Panc1 (cell line): ENCODE measurements at regions not wholly inside any gene's neighbourhood (a gene's known extent, or its start where the extent isn't known, plus 50 kb on each side); places are given as distances from the start of the nearest gene placed in this dataset.

ENCODE experiments used
- ATAC-seq: fragments of 200-7000 bp; cut with Tn5 transposase; 2 replicates; pipeline ENCODE4 v1.9.1; 2020; ENCODE audit warnings: mild to moderate bottlenecking, moderate library complexity
- BruUV-seq: library from RNA; stranded (reverse); fragments of 400-500 nt; replicated peaks from 2 replicates; lab custom pipeline; 2021; lab: Mats Ljungman, UMichigan
- CTCF ChIA-PET: fragments of 300-600 bp; sonication (Branson Sonifier 250); formaldehyde crosslinking; loops from one replicate; lab custom pipeline; 2022; ENCODE audit warnings: antibody characterized with exemption; lab: Charles Lee
- POLR2A ChIA-PET: fragments of 300-600 bp; sonication (Branson Sonifier 250); formaldehyde crosslinking; loops from one replicate; lab custom pipeline; 2022; ENCODE audit warnings: antibody characterized with exemption; lab: Charles Lee
- DNase-seq: peaks from one replicate; pipeline ENCODE4 v3.0.0-alpha.2; 2010; ENCODE audit warnings: low read depth, low spot score
- H3K27ac ChIP-seq: 2 replicates; pipeline ENCODE4 v1.5.1; 2011; ENCODE audit warnings: mild to moderate bottlenecking, low read length, inconsistent platforms
- H3K27me3 ChIP-seq: fragments of 200-500 bp; sonication (Bioruptor generic); 2 replicates; pipeline ENCODE4 v1.6.0; 2014; ENCODE audit warnings: low read length, inconsistent platforms; ENCODE audit not compliant: control insufficient read depth, insufficient read depth
- H3K36me3 ChIP-seq: fragments of 200-500 bp; sonication (Bioruptor generic); 2 replicates; pipeline ENCODE4 v1.5.1; 2014; ENCODE audit warnings: inconsistent platforms, mild to moderate bottlenecking, low read length, moderate library complexity; ENCODE audit not compliant: control insufficient read depth, insufficient read depth
- H3K4me1 ChIP-seq: 2 replicates; pipeline ENCODE4 v1.5.1; 2011; ENCODE audit warnings: inconsistent platforms, mild to moderate bottlenecking, low read length, moderate library complexity; ENCODE audit not compliant: control insufficient read depth, insufficient read depth
- H3K4me3 ChIP-seq, 2 experiments: 2 replicates each; pipeline ENCODE4 v1.5.1; 2011 to 2012; ENCODE audit warnings: low read depth in 2 of 2, low read length in 2 of 2, mild to moderate bottlenecking in 2 of 2, inconsistent platforms in 1 of 2, moderate library complexity in 1 of 2
- H3K9me3 ChIP-seq: fragments of 200-500 bp; sonication (Bioruptor generic); 2 replicates; pipeline ENCODE4 v1.5.1; 2014; ENCODE audit warnings: low read depth, mild to moderate bottlenecking, inconsistent platforms, low read length, moderate library complexity; ENCODE audit not compliant: control insufficient read depth, insufficient read depth
- CTCF ChIP-seq: fragments of 450-650 bp; IDR thresholded peaks from 2 replicates; pipeline ENCODE4 v1.5.1; 2017; ENCODE audit warnings: mild to moderate bottlenecking
- POLR2AphosphoS5 ChIP-seq: IDR thresholded peaks from 2 replicates; pipeline ENCODE4 v1.6.1; 2012; ENCODE audit warnings: mild to moderate bottlenecking, low read depth, low read length, moderate library complexity
- SIN3A ChIP-seq: IDR thresholded peaks from 2 replicates; pipeline ENCODE4 v1.6.1; 2012; ENCODE audit warnings: low read depth, mild to moderate bottlenecking, low read length, moderate library complexity, borderline replicate concordance; ENCODE audit not compliant: insufficient read depth
- TCF7L2 ChIP-seq: IDR thresholded peaks from 2 replicates; pipeline ENCODE4 v1.6.1; 2011; ENCODE audit warnings: mild to moderate bottlenecking, low read depth, low read length, inconsistent platforms
- in situ Hi-C: cut with HindIII; loops from 2 replicates; pipeline ENCODE4 v1.10.0; 2016; ENCODE audit warnings: low sequenced_read_pairs, low pct_unique_long_range_greater_than_20kb
- intact Hi-C: fragments of 100-400 bp; cut with micrococcal nuclease; formaldehyde crosslinking; loops from one replicate; pipeline ENCODE4 v1.10.0; 2022; ENCODE audit not compliant: unreplicated experiment
- TF ChIP-seq, protein P1 (sequence below), 2 experiments: IDR thresholded peaks; 2 replicates each; pipeline ENCODE4 v1.6.1; 2011 to 2012; ENCODE audit warnings: low read depth in 2 of 2, control low read depth in 1 of 2, low read length in 1 of 2, mild to moderate bottlenecking in 1 of 2, moderate library complexity in 1 of 2; ENCODE audit not compliant: insufficient read depth in 1 of 2

- Histone ChIP-seq H3K4me1 (no peaks in the 10 kb centered on the region), H3K27ac (no peak overlapping the region), H3K36me3 (no peaks in the 10 kb centered on the region), H3K27me3 (no peaks in the 10 kb centered on the region), H3K9me3 (no peaks in the 10 kb centered on the region), H3K4me3 (no peak overlapping the region)
- ATAC-seq, result no peak
- in situ Hi-C loops, result no loop called here
- DNase-seq, result no peak
- POLR2A ChIA-PET, result no interaction called here
- no TSS peak for BruUV-seq
- no peak for TF ChIP-seq CTCF
- TF ChIP-seq, protein P1, sequence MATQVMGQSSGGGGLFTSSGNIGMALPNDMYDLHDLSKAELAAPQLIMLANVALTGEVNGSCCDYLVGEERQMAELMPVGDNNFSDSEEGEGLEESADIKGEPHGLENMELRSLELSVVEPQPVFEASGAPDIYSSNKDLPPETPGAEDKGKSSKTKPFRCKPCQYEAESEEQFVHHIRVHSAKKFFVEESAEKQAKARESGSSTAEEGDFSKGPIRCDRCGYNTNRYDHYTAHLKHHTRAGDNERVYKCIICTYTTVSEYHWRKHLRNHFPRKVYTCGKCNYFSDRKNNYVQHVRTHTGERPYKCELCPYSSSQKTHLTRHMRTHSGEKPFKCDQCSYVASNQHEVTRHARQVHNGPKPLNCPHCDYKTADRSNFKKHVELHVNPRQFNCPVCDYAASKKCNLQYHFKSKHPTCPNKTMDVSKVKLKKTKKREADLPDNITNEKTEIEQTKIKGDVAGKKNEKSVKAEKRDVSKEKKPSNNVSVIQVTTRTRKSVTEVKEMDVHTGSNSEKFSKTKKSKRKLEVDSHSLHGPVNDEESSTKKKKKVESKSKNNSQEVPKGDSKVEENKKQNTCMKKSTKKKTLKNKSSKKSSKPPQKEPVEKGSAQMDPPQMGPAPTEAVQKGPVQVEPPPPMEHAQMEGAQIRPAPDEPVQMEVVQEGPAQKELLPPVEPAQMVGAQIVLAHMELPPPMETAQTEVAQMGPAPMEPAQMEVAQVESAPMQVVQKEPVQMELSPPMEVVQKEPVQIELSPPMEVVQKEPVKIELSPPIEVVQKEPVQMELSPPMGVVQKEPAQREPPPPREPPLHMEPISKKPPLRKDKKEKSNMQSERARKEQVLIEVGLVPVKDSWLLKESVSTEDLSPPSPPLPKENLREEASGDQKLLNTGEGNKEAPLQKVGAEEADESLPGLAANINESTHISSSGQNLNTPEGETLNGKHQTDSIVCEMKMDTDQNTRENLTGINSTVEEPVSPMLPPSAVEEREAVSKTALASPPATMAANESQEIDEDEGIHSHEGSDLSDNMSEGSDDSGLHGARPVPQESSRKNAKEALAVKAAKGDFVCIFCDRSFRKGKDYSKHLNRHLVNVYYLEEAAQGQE (IDR thresholded peaks at IDR 0.05; ENCODE audit: insufficient read depth in 1 of 2, low read depth in 2 of 2, low read length in 1 of 2), result no peak
- no peak for TF ChIP-seq TCF7L2
- no peak for TF ChIP-seq POLR2AphosphoS5
- CTCF ChIA-PET, result no interaction called here
- intact Hi-C loops, result no loop called here
Observed at GRCh38 chr3:152676810-152677379, 158.0 kb upstream of the P2RY1 start.

GRCh38 chr3:152677491-152677890, 157.4 kb upstream of the P2RY1 start:
- Histone ChIP-seq H3K36me3 (no peaks in the 10 kb centered on the region), H3K4me3 (no peak overlapping the region), H3K9me3 (no peaks in the 10 kb centered on the region), H3K27ac (no peak overlapping the region), H3K27me3 (no peaks in the 10 kb centered on the region), H3K4me1 (no peaks in the 10 kb centered on the region)
- DNase-seq (no peak), ATAC-seq (no peak)
- BruUV-seq, result no TSS peak
- TF ChIP-seq, protein P1 (IDR thresholded peaks at IDR 0.05; ENCODE audit: insufficient read depth in 1 of 2, low read depth in 2 of 2, low read length in 1 of 2), result no peak
- TF ChIP-seq TCF7L2 (no peak), CTCF (no peak), SIN3A (no peak), POLR2AphosphoS5 (no peak)
- ChIA-PET CTCF (no interaction called here), POLR2A (no interaction called here)
- intact Hi-C loops, result no loop called here
- in situ Hi-C loops, result no loop called here
